PC-9 (cell line): ENCODE measurements at regions not wholly inside any gene's neighbourhood (a gene's known extent, or its start where the extent isn't known, plus 50 kb on each side); places are given as distances from the start of the nearest gene placed in this dataset.

Experiments
- BruUV-seq: library from RNA; stranded (reverse); fragments of 400-500 nt; replicated peaks from 2 replicates; lab custom pipeline; 2021; lab: Mats Ljungman, UMichigan
- CTCF ChIA-PET: fragments of 300-600 bp; sonication (Branson Sonifier 250); formaldehyde crosslinking; loops from one replicate; lab custom pipeline; 2022; ENCODE audit warnings: antibody characterized with exemption; lab: Charles Lee
- POLR2A ChIA-PET: fragments of 300-600 bp; sonication (Branson Sonifier 250); formaldehyde crosslinking; loops from one replicate; lab custom pipeline; 2022; ENCODE audit warnings: antibody characterized with exemption; ENCODE audit not compliant: unreplicated experiment; lab: Charles Lee
- DNase-seq, 2 experiments: peaks; one replicate each; pipeline versions ENCODE4 v3.0.0 to v3.0.0-alpha.2; 2015 to 2022; ENCODE audit warnings: mixed read lengths in 1 of 2
- H2AFZ ChIP-seq: fragments of 200-600 bp; sonication (generic); 2 replicates; pipeline ENCODE4 v1.8.1; 2017; ENCODE audit warnings: antibody characterized with exemption
- H3F3A ChIP-seq: fragments of 200-600 bp; sonication (generic); 2 replicates; pipeline ENCODE4 v1.8.1; 2017; ENCODE audit warnings: antibody characterized with exemption, mild to moderate bottlenecking, low read depth; ENCODE audit not compliant: insufficient read depth
- H3K27ac ChIP-seq: fragments of 200-600 bp; sonication (generic); 2 replicates; pipeline ENCODE4 v1.6.1; 2016; ENCODE audit warnings: mixed run types
- H3K27me3 ChIP-seq: fragments of 200-600 bp; sonication (generic); 2 replicates; pipeline ENCODE4 v1.6.1; 2016; ENCODE audit warnings: low read depth, mixed run types; ENCODE audit not compliant: insufficient read depth
- H3K36me3 ChIP-seq: fragments of 200-600 bp; sonication (generic); 2 replicates; pipeline ENCODE4 v1.6.1; 2016; ENCODE audit warnings: low read depth, mixed run types
- H3K4me1 ChIP-seq: fragments of 200-600 bp; sonication (generic); replicated peaks from 2 replicates; pipeline ENCODE4 v1.6.1; 2016; ENCODE audit warnings: mixed run types; ENCODE audit not compliant: insufficient read depth
- H3K4me2 ChIP-seq: fragments of 200-600 bp; sonication (generic); 2 replicates; pipeline ENCODE4 v1.6.1; 2017; ENCODE audit warnings: mixed run types
- H3K4me3 ChIP-seq: fragments of 200-600 bp; sonication (generic); 2 replicates; pipeline ENCODE4 v1.6.1; 2016; ENCODE audit warnings: mixed run types
- H3K79me2 ChIP-seq: fragments of 200-600 bp; sonication (generic); 2 replicates; pipeline ENCODE4 v1.6.1; 2017; ENCODE audit warnings: low read depth, mixed run types
- H3K9me2 ChIP-seq: fragments of 200-600 bp; sonication (generic); 2 replicates; pipeline ENCODE4 v1.8.1; 2017; ENCODE audit warnings: mild to moderate bottlenecking; ENCODE audit not compliant: insufficient read depth
- H3K9me3 ChIP-seq: fragments of 200-600 bp; sonication (generic); 2 replicates; pipeline ENCODE4 v1.8.1; 2016; ENCODE audit warnings: low read depth; ENCODE audit not compliant: insufficient read depth
- H4K20me1 ChIP-seq: fragments of 200-600 bp; sonication (generic); 2 replicates; pipeline ENCODE4 v1.8.1; 2017; ENCODE audit not compliant: insufficient read depth
- CTCF ChIP-seq: fragments of 200-600 bp; sonication (generic); conservative IDR thresholded peaks from 2 replicates; pipeline ENCODE4 v1.6.1; 2017; ENCODE audit warnings: mixed run types, antibody characterized with exemption, mild to moderate bottlenecking, moderate library complexity
- EZH2 ChIP-seq: fragments of 200-600 bp; sonication (generic); IDR thresholded peaks from 2 replicates; pipeline ENCODE4 v1.8.0; 2017; ENCODE audit warnings: antibody characterized with exemption, low read depth
- intact Hi-C: fragments of 100-400 bp; cut with micrococcal nuclease; formaldehyde crosslinking; loops from one replicate; pipeline ENCODE4 v1.10.0; 2022; ENCODE audit not compliant: unreplicated experiment

DNA sequence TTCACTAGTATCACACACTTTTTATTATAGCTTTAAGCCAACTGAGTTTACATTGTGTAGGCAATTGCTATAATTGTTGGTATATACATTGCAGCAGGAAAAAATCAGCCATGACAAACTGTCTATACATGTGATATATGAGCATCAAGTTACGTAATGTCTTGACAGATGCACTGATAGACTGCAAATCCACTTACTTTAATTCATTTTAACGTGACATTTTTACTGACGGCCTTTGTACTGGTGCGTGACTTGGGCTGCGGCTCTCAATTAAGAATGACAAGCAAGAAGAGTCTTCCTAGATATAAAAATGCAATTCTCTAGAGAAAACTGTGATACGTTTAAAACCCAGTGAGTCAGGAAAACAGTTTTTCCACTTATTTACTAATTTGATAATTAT, 143.8 kb downstream of the ACTRT1 start:
- Histone ChIP-seq H3K9me3 (no peaks in the 10 kb centered on the region), H3K4me3 (no peak overlapping the region), H3K4me2 (no peak overlapping the region), H3K79me2 (no peaks in the 10 kb centered on the region), H3K9me2 (no peaks in the 10 kb centered on the region), H3K27ac (no peak overlapping the region), H4K20me1 (no peaks in the 10 kb centered on the region), H3K27me3 (no peaks in the 10 kb centered on the region), H3F3A (no peaks in the 10 kb centered on the region), H2AFZ (no peak overlapping the region), H3K4me1 (no peaks in the 10 kb centered on the region), H3K36me3 (no peaks in the 10 kb centered on the region)
- BruUV-seq, result no TSS peak
- TF ChIP-seq EZH2 (no peak), CTCF (no peak)
- ChIA-PET CTCF (no interaction called here), POLR2A (interaction anchor here (0.6 kb wide), 1 partner anchor 61 kb away, joined by 4 read pairs; no protein-coding TSS in a partner anchor)
- DNase-seq, result no peak
- intact Hi-C loops, result no loop called here

GRCh38 chrX:127888767-127889166, 163.4 kb downstream of the ACTRT1 start:
- CTCF ChIA-PET, result no interaction called here
- intact Hi-C loops, result no loop called here

DNA sequence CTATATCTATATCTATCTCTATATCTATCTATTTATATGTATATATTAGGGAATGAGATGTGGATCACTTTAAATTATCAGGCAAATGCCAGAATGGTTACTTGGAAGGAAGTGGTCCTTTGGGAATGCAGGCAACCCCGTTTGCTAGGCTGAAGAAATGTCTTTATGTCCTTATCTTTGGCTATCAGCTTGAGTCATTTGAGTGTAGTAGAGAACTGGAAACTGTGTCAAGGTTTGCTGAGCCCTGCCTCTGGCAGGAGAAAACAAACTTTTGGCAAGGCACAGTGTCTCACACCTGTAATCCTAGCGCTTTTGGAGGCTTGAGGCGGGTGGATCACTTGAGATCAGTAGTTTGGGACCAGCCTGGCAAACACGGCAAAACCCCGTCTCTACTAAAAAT, 167.3 kb downstream of the ACTRT1 start:
- CTCF ChIA-PET, result no interaction called here
- POLR2A ChIA-PET, result no interaction called here
- TF ChIP-seq CTCF, result no peak
- no peak for TF ChIP-seq EZH2
- Histone ChIP-seq H3K9me3 (no peaks in the 10 kb centered on the region), H3K36me3 (no peaks in the 10 kb centered on the region), H3K27ac (peak overlapping the region; percentile 56), H2AFZ (peak overlapping the region; percentile 49; the same call in 1 of the 2 replicates), H3K4me3 (no peak overlapping the region), H3K79me2 (no peaks in the 10 kb centered on the region), H3K4me1 (peaks cover 26% of the 10 kb centered on the region), H3K4me2 (peak overlapping the region; percentile 51), H3K27me3 (no peaks in the 10 kb centered on the region), H4K20me1 (no peaks in the 10 kb centered on the region), H3K9me2 (no peaks in the 10 kb centered on the region), H3F3A (peaks cover 11% of the 10 kb centered on the region)
- intact Hi-C loops, result no loop called here
- no TSS peak for BruUV-seq
- peak; percentile 50 to 89 for DNase-seq

More at GRCh38 chrX:127888767-127889166, 163.4 kb downstream of the ACTRT1 start:
- Histone ChIP-seq H3K27me3 (no peaks in the 10 kb centered on the region), H3K9me3 (no peaks in the 10 kb centered on the region), H3K79me2 (no peaks in the 10 kb centered on the region), H3K9me2 (no peaks in the 10 kb centered on the region), H3K4me3 (no peak overlapping the region), H4K20me1 (no peaks in the 10 kb centered on the region), H3K4me1 (peaks cover 18% of the 10 kb centered on the region), H3F3A (peaks cover 11% of the 10 kb centered on the region), H2AFZ (no peak overlapping the region), H3K4me2 (no peak overlapping the region), H3K27ac (no peak overlapping the region), H3K36me3 (no peaks in the 10 kb centered on the region)
- DNase-seq, result no peak
- TF ChIP-seq CTCF, result no peak
- TF ChIP-seq EZH2, result no peak
- POLR2A ChIA-PET, result no interaction called here
- BruUV-seq, result no TSS peak
